ENCODE measurements at regions not wholly inside any gene's neighbourhood (a gene's known extent, or its start where the extent isn't known, plus 50 kb on each side); places are given as distances from the start of the nearest gene placed in this dataset.

DNA sequence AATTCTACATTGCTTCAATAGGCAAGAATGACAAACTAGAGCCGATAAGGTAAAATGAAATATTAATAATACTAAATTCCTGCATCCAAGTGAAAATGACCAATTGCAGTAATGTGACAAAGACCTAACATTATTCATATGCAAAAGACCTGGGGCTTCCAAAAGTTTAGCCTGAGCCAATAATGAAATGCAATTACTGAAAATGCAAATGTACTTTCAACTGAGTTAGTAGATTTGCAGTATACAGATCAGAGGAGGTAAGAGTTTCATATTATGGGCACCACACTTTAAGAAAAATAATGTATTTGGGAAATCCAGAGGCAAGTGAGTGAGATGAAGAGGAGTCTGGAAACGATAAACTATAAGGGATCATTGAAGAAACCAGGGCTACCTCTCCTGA, 193.7 kb upstream of the GMDS start:
- TF ChIP-seq EZH2 (IDR thresholded peaks at IDR 0.05; ENCODE audit: low read length, unreplicated experiment) (no peak), EZH2phosphoT487 (IDR thresholded peaks at IDR 0.05; ENCODE audit: borderline replicate concordance, low read length) (no peak)
- TF ChIP-seq, protein P1, sequence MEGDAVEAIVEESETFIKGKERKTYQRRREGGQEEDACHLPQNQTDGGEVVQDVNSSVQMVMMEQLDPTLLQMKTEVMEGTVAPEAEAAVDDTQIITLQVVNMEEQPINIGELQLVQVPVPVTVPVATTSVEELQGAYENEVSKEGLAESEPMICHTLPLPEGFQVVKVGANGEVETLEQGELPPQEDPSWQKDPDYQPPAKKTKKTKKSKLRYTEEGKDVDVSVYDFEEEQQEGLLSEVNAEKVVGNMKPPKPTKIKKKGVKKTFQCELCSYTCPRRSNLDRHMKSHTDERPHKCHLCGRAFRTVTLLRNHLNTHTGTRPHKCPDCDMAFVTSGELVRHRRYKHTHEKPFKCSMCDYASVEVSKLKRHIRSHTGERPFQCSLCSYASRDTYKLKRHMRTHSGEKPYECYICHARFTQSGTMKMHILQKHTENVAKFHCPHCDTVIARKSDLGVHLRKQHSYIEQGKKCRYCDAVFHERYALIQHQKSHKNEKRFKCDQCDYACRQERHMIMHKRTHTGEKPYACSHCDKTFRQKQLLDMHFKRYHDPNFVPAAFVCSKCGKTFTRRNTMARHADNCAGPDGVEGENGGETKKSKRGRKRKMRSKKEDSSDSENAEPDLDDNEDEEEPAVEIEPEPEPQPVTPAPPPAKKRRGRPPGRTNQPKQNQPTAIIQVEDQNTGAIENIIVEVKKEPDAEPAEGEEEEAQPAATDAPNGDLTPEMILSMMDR (conservative IDR thresholded peaks at IDR 0.05; ENCODE audit: low read depth, low read length), result no peak

All from PC-3 (cell line).